GM12875 (cell line): ENCODE measurements at regions not wholly inside any gene's neighbourhood (a gene's known extent, or its start where the extent isn't known, plus 50 kb on each side); places are given as distances from the start of the nearest gene placed in this dataset.
"Not testable (repeated sequence)": the region's sequence is repeated elsewhere in the genome, so short reads cannot be mapped to it uniquely, and the experiment has no call there.

Experiments
- H3K4me3 ChIP-seq: one replicate; pipeline ENCODE4 v1.5.1; 2011; ENCODE audit warnings: low read depth, low read length, control low read depth
- TF ChIP-seq, protein P1 (sequence below): IDR thresholded peaks from 2 replicates; pipeline ENCODE4 v1.5.1; 2011; ENCODE audit warnings: low read depth, mild to moderate bottlenecking, control low read depth, inconsistent platforms, low read length, moderate library complexity, borderline replicate concordance; ENCODE audit not compliant: insufficient read depth

DNA sequence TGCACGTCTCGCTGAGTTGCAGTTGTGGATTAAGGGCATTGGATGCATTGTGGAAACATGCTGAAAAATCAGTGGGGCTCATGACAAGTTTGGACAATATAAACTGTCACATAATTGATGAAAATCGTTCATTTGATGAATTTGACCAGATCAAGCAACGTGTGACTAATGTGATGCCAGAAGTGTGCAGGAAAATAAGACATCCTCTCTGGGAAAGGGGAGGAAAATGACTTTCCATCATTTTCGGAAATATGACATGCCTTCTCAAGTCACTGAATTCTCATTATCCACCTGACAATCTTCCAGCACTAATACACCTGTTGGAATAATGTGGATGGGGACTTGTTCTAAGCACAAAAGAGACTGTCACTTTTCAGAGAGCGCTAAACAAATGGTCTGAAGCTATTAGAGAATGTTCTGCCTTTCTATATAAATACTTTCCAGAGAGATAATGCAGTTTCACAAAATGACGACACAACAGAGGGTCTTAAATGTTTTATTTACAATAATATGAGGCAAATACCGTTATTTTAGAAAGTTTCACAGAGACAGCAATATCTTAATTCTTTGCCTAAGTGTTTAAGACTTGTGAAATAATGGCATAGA is 1741.9 kb upstream of the RAG2 start:
- TF ChIP-seq, protein P1, sequence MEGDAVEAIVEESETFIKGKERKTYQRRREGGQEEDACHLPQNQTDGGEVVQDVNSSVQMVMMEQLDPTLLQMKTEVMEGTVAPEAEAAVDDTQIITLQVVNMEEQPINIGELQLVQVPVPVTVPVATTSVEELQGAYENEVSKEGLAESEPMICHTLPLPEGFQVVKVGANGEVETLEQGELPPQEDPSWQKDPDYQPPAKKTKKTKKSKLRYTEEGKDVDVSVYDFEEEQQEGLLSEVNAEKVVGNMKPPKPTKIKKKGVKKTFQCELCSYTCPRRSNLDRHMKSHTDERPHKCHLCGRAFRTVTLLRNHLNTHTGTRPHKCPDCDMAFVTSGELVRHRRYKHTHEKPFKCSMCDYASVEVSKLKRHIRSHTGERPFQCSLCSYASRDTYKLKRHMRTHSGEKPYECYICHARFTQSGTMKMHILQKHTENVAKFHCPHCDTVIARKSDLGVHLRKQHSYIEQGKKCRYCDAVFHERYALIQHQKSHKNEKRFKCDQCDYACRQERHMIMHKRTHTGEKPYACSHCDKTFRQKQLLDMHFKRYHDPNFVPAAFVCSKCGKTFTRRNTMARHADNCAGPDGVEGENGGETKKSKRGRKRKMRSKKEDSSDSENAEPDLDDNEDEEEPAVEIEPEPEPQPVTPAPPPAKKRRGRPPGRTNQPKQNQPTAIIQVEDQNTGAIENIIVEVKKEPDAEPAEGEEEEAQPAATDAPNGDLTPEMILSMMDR = no peak
- no peak overlapping the region for H3K4me3 ChIP-seq

DNA sequence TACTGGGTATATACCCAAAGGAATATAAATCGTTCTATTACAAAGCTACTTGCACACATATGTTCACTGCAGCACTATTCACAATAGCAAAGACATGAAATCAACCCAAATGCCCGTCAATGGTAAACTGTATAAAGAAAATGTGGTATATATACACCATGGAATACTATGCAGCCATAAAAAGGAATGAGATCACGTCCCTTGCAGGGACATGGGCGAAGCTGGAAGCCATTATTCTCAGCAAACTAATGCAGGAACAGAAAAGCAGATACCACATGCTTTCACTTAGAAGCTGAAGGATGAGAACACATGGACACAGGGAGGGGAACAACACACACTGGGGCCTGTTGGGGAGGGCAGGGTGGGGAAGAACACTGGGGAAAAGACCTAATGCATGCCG is 1740.0 kb upstream of the RAG2 start:
- not testable (repeated sequence) for H3K4me3 ChIP-seq

GRCh38 chr11:38332046-38332445 is 1734.0 kb upstream of the RAG2 start:
- TF ChIP-seq, protein P1 = no peak
- H3K4me3 ChIP-seq = no peak overlapping the region

DNA sequence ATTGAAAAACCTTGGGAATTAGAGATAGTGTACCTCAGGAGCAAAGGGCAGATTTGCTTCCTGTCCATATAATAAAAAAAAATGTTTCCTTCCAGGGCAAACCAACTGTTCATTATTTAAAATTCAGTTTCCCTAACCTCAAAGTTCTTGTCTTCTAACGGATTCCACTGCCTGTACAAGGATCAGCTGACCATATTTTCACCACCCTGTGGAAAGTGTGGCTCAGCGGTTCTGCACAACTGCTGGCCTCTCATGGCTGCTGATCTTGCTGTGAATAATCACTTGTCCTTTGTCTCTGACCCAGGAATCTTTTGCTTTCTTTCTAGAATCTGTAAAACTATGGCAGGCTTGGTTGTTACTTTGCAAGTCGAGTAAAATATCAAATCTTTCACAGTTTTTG is 1732.5 kb upstream of the RAG2 start:
- H3K4me3 ChIP-seq = no peak overlapping the region
- TF ChIP-seq, protein P1 = no peak

DNA sequence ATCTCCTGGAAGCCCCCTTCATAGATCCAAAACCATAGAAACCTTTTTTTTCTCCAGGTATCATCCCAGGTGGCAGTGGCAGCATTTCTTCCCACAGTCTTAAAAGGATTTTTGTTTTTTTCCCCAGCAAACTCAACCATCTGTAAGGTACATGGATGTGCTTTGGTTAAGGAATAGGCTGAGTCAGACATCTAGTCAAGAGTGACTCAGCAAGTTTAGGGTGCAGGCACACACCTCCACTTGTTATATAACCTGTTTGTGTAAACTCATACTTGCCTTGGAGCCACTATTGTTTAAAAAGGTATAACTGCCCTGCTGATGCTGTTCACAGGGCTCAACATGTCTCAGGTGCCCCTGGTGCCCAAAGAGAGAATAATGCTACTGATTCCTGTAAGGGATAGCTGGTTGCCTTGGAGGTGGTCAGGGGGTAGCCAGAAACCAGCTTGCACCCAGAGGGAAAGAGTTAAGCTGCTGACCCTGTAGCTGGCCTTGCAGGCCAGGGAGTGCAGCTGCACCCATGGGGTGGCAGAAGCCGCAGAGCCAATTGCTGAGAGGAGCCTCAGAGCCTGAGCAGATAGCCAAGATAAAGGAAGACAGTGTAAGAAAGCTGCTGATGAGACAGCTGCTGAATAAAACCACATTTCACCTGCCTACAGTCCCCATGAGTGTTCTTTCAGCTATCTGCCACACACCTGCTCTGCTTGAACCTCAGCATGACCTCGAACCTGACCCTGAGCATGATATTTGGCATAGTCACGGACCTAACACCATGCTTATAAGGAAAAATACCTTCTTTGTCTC is 1726.1 kb upstream of the RAG2 start:
- TF ChIP-seq, protein P1 = no peak
- H3K4me3 ChIP-seq = no peak overlapping the region

DNA sequence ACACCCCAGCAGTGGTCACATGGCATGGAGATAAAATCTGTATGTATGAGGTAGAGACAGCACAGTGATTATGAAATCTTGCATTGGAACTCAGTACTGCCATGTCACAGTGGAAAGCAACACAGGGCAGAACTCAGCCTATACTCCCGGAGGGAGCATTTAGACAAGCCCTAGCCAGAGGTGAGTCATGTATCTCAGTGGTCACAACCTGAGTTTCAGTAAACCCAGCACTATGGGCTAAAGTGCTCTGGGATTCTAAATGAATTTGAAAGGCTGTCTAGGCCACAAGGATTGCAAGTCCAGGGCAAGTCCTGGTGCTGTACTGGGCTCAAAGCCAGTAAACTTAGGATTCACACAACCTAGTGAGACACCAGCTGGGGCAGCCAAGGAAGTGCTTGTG is 1717.1 kb upstream of the RAG2 start:
- TF ChIP-seq, protein P1 = no peak
- H3K4me3 ChIP-seq = no peak overlapping the region

DNA sequence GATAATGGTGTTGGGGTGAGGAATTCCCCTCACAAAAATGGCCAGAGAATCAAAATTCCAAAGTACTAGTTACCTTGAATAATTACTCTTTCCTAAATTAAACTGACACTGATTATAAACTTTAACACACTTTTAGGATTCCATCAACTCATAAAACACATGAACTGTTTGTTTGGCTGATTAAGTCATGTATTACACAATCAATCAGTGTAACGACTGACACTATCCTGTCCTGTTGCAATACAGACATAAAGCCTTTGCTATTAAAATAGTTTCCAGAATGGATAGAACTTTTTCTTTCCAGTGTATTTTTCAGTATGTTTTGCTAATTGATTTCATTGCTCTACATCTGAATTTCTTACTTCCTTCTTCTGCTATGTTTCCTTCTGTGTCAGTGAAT is 1709.4 kb upstream of the RAG2 start:
- TF ChIP-seq, protein P1 = no peak
- H3K4me3 ChIP-seq = no peak overlapping the region
